ENCODE measurements at regions not wholly inside any gene's neighbourhood (a gene's known extent, or its start where the extent isn't known, plus 50 kb on each side); places are given as distances from the start of the nearest gene placed in this dataset.

GRCh38 chr1:38555130-38555529, 304.4 kb downstream of the RRAGC start:
- 95 to 96% methylated on average over 3 of the region's 3 CpGs for WGBS, 2 donors (ENCODE audit: low coverage in 1 of 2)
- no peak for TF ChIP-seq EP300 (IDR thresholded peaks at IDR 0.05)
- no peak for TF ChIP-seq CTCF (IDR thresholded peaks at IDR 0.05)
- TF ChIP-seq POLR2A (IDR thresholded peaks at IDR 0.05) = no peak
- TF ChIP-seq POLR2AphosphoS5 (IDR thresholded peaks at IDR 0.05) = no peak
- H3K36me3 ChIP-seq = no peaks in the 10 kb centered on the region

GRCh38 chr1:38551318-38552307, 308.0 kb downstream of the RRAGC start:
- H3K27me3 ChIP-seq = no peaks in the 10 kb centered on the region

More at GRCh38 chr1:38555130-38555529, 304.4 kb downstream of the RRAGC start:
- H3K27ac ChIP-seq = no peak overlapping the region
- peaks cover 0 to 11% (median 0%) of the 10 kb centered on the region in 3 donors for H3K4me1 ChIP-seq
- no peak for ATAC-seq
- peaks cover 3% of the 10 kb centered on the region for H3K27me3 ChIP-seq
- no peak overlapping the region for H3K4me3 ChIP-seq
- no peaks in the 10 kb centered on the region for H3K9me3 ChIP-seq

GRCh38 chr1:38549191-38549590, 310.4 kb downstream of the RRAGC start:
- H3K27me3 ChIP-seq = no peaks in the 10 kb centered on the region
- no peaks in the 10 kb centered on the region for H3K9me3 ChIP-seq
- WGBS, 2 donors (ENCODE audit: low coverage in 1 of 2) = 78 to 95% methylated on average over 2 to 3 of the region's 3 CpGs
- no peak overlapping the region for H3K27ac ChIP-seq
- TF ChIP-seq POLR2AphosphoS5 (IDR thresholded peaks at IDR 0.05) (no peak), POLR2A (IDR thresholded peaks at IDR 0.05) (no peak), CTCF (IDR thresholded peaks at IDR 0.05) (no peak), EP300 (IDR thresholded peaks at IDR 0.05) (no peak)
- H3K4me1 ChIP-seq = peaks cover 0 to 14% (median 0%) of the 10 kb centered on the region in 3 donors
- H3K36me3 ChIP-seq = no peaks in the 10 kb centered on the region
- no peak overlapping the region for H3K4me3 ChIP-seq
- ATAC-seq = no peak

More at GRCh38 chr1:38551318-38552307, 308.0 kb downstream of the RRAGC start:
- no peak for ATAC-seq
- Histone ChIP-seq H3K9me3 (no peaks in the 10 kb centered on the region), H3K36me3 (no peaks in the 10 kb centered on the region), H3K27ac (no peak overlapping the region), H3K4me3 (no peak overlapping the region), H3K4me1 (peaks cover 0 to 11% (median 0%) of the 10 kb centered on the region in 3 donors)
- 75 to 90% methylated on average over 12 to 19 of the region's 19 CpGs for WGBS, 2 donors (ENCODE audit: low coverage in 1 of 2)
- no peak for TF ChIP-seq CTCF (IDR thresholded peaks at IDR 0.05)
- no peak for TF ChIP-seq POLR2A (IDR thresholded peaks at IDR 0.05)
- TF ChIP-seq POLR2AphosphoS5 (IDR thresholded peaks at IDR 0.05) = no peak

GRCh38 chr1:38547321-38547720, 312.3 kb downstream of the RRAGC start:
- Histone ChIP-seq H3K27me3 (no peaks in the 10 kb centered on the region), H3K27ac (no peak overlapping the region), H3K9me3 (no peaks in the 10 kb centered on the region), H3K4me3 (no peak overlapping the region), H3K4me1 (peaks cover 0 to 14% (median 0%) of the 10 kb centered on the region in 3 donors), H3K36me3 (no peaks in the 10 kb centered on the region)
- ATAC-seq = no peak
- WGBS, 2 donors (ENCODE audit: low coverage in 1 of 2) = 35 to 39% methylated on average over 5 to 6 of the region's 6 CpGs
- TF ChIP-seq POLR2AphosphoS5 (IDR thresholded peaks at IDR 0.05) = no peak
- TF ChIP-seq CTCF (IDR thresholded peaks at IDR 0.05) = no peak
- TF ChIP-seq POLR2A (IDR thresholded peaks at IDR 0.05) = no peak
- no peak for TF ChIP-seq EP300 (IDR thresholded peaks at IDR 0.05)
